ENCODE measurements at regions not wholly inside any gene's neighbourhood (a gene's known extent, or its start where the extent isn't known, plus 50 kb on each side); places are given as distances from the start of the nearest gene placed in this dataset.

DNA sequence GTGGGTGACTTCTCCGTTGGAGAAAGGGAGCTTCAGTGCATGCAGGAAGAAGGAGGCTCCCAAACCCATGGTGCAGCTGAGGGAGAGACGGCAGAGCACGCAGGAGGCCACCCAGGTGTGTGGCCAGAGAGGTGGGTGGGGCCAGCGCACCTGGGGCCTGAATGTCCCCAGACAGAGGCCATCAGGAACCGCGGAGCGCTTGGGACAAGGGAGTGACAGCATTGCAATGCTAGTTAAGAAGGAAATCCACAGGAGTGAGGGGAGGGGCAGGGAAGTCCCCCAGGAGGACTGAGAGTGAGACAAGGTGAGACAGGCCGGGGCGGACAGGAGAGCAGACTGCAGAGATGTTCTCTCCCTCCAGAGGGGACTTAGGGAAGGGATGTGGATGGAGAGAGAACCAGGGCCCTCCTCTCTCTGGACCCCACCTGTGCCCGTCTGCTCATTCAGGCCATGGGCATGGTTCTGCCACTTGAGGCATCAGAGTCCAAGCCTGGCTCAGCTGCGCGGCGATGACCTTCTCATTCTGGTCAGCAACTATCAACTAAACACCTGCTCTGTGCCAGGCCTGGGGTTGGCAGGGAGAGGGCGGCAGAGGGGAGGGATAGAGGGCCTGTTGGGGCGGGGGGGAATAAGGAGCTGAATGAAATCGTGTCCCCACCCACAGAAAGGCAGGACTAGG lies 69.4 kb upstream of the COL13A1 start:
- H3K9me3 ChIP-seq = no peaks in the 10 kb centered on the region
- DNase-seq (peak; percentile 37 to 73), ATAC-seq (peak; percentile 40 to 63 (median 56))
- H3K4me3 ChIP-seq = no peak overlapping the region
- peaks cover 87% of the 10 kb centered on the region for H3K4me1 ChIP-seq
- WGBS, 3 donors = 58 to 75% (median 67%) methylated on average over 15 to 16 of the region's 16 CpGs
- H3K27ac ChIP-seq = peak overlapping the region; percentile 76
- no peaks in the 10 kb centered on the region for H3K36me3 ChIP-seq (ENCODE audit: insufficient read depth in 1 of 2, low read depth in 1 of 2)
- intact Hi-C loops (cut with DNase I) = loop anchor here (2.0 to 5.0 kb wide), 2 partner anchors 69 to 70 kb away; partner anchors contain the start of gene COL13A1 (in 2 of the 2)
- TF ChIP-seq, protein P1, sequence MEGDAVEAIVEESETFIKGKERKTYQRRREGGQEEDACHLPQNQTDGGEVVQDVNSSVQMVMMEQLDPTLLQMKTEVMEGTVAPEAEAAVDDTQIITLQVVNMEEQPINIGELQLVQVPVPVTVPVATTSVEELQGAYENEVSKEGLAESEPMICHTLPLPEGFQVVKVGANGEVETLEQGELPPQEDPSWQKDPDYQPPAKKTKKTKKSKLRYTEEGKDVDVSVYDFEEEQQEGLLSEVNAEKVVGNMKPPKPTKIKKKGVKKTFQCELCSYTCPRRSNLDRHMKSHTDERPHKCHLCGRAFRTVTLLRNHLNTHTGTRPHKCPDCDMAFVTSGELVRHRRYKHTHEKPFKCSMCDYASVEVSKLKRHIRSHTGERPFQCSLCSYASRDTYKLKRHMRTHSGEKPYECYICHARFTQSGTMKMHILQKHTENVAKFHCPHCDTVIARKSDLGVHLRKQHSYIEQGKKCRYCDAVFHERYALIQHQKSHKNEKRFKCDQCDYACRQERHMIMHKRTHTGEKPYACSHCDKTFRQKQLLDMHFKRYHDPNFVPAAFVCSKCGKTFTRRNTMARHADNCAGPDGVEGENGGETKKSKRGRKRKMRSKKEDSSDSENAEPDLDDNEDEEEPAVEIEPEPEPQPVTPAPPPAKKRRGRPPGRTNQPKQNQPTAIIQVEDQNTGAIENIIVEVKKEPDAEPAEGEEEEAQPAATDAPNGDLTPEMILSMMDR (IDR thresholded peaks at IDR 0.05) = peak; percentile 25
- H3K27me3 ChIP-seq (ENCODE audit: insufficient read depth in 3 of 3, low read length in 2 of 3) = no peaks in the 10 kb centered on the region

DNA sequence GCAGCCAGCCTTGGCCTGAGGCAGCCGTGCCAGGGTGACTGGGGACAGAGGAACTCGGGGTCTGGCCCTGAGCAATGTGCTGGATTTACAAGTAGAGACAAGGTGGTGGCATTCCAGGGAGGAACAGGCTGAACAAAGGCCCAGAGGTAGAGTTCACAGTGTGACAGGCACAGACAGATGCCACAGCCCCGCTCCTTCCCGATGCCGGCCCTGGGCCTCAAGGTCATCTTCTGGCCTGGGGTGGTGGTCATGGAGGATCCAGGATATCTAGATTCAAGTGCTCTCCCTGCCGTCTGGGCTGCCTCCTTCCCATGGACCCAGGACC lies 68.9 kb upstream of the COL13A1 start:
- peak overlapping the region; percentile 76 for H3K27ac ChIP-seq
- intact Hi-C loops (cut with DNase I) = loop anchor here (2.0 to 5.0 kb wide), 2 partner anchors 68 to 70 kb away; partner anchors contain the start of gene COL13A1 (in 2 of the 2)

DNA sequence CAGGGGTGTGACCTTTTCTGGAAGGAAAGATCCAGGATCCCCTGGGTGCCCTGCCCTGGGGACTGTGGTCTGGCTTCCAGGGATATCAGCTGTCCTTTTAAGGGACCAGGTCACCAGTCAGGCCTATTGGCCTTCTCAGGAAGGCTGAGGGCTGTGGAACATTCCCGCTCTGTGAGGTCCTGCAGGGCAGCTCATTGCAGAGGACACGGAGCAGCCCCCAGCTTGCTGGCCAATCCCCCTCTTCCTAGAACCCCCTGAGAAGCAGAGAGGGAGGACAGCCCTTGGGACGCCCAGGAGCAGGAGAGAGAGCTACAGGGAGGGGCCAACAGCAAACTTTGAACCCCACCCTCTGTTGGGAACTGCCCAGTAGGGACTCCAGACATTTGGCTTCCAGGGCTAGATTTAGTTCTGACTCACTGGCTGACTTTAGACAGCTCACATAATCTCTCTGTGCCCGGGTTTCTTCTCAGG lies 67.9 kb upstream of the COL13A1 start:
- H3K27me3 ChIP-seq (ENCODE audit: insufficient read depth in 3 of 3, low read length in 2 of 3) = no peaks in the 10 kb centered on the region
- intact Hi-C loops (cut with DNase I) = loop anchor here (2.0 to 5.0 kb wide), 2 partner anchors 67 to 68 kb away; partner anchors contain the start of gene COL13A1 (in 2 of the 2)
- WGBS, 3 donors = 54 to 68% (median 55%) methylated on average over 4 of the region's 4 CpGs
- DNase-seq (no peak), ATAC-seq (peak; percentile 30 to 65 (median 50))
- peaks cover 83% of the 10 kb centered on the region for H3K4me1 ChIP-seq
- H3K9me3 ChIP-seq = no peaks in the 10 kb centered on the region
- TF ChIP-seq, protein P1 (IDR thresholded peaks at IDR 0.05) = no peak
- H3K4me3 ChIP-seq = no peak overlapping the region
- H3K27ac ChIP-seq = peak overlapping the region; percentile 76
- no peaks in the 10 kb centered on the region for H3K36me3 ChIP-seq (ENCODE audit: insufficient read depth in 1 of 2, low read depth in 1 of 2)

More for the DNA sequence above, 68.9 kb upstream of the COL13A1 start:
- no peak overlapping the region for H3K4me3 ChIP-seq
- H3K9me3 ChIP-seq = no peaks in the 10 kb centered on the region
- ATAC-seq = no peak
- 32 to 41% (median 37%) methylated on average over 6 of the region's 6 CpGs for WGBS, 3 donors
- no peaks in the 10 kb centered on the region for H3K27me3 ChIP-seq (ENCODE audit: insufficient read depth in 3 of 3, low read length in 2 of 3)
- peaks cover 89% of the 10 kb centered on the region for H3K4me1 ChIP-seq
- TF ChIP-seq, protein P1 (IDR thresholded peaks at IDR 0.05) = no peak
- H3K36me3 ChIP-seq (ENCODE audit: insufficient read depth in 1 of 2, low read depth in 1 of 2) = no peaks in the 10 kb centered on the region
- no peak for DNase-seq

DNA sequence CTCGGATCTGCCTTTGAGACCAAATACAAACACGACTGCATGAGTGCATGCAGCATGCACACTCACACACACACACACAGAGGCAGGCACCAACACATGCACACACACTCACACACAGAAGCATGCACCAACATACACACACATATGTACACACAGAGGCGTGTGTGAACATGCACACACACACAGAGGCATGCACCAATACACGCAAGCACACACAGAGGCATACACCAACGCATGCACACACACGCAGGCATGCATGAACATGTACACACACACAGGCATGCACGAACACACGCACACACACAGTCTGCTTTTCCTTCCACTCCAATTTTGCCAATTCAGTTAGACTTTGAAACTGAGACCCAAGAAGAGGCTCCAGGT lies 67.3 kb upstream of the COL13A1 start:
- TF ChIP-seq, protein P1 (IDR thresholded peaks at IDR 0.05) = no peak
- no peak for ATAC-seq
- H3K36me3 ChIP-seq (ENCODE audit: insufficient read depth in 1 of 2, low read depth in 1 of 2) = no peaks in the 10 kb centered on the region
- peaks cover 77% of the 10 kb centered on the region for H3K4me1 ChIP-seq
- no peak for DNase-seq
- no peaks in the 10 kb centered on the region for H3K27me3 ChIP-seq (ENCODE audit: insufficient read depth in 3 of 3, low read length in 2 of 3)
- intact Hi-C loops (cut with DNase I) = loop anchor here in 1 of 2 donors (5.0 kb wide), 1 partner anchor 68 kb away; the partner anchor contains the start of gene COL13A1
- H3K27ac ChIP-seq = peak overlapping the region; percentile 76
- no peaks in the 10 kb centered on the region for H3K9me3 ChIP-seq
- no peak overlapping the region for H3K4me3 ChIP-seq
- 86 to 95% (median 88%) methylated on average over 8 of the region's 8 CpGs for WGBS, 3 donors

Data from psoas muscle (tissue), 7 donors.